Lower leg skin (tissue), 3 donors: ENCODE measurements at regions not wholly inside any gene's neighbourhood (a gene's known extent, or its start where the extent isn't known, plus 50 kb on each side); places are given as distances from the start of the nearest gene placed in this dataset.

Source experiments
- POLR2A ChIP-seq, 2 donors: fragments of 450-650 bp; IDR thresholded peaks; one replicate each; pipeline ENCODE4 v1.6.1; 2016 to 2017; ENCODE audit warnings: antibody characterized with exemption in 2 of 2, mild to moderate bottlenecking in 1 of 2, moderate library complexity in 1 of 2
- TF ChIP-seq, protein P1 (sequence below), 3 donors: fragments of 450-650 bp; IDR thresholded peaks; one replicate each; pipeline ENCODE4 v1.5.1; 2016; ENCODE audit warnings: antibody characterized with exemption in 3 of 3, mild to moderate bottlenecking in 3 of 3, moderate library complexity in 2 of 3

DNA sequence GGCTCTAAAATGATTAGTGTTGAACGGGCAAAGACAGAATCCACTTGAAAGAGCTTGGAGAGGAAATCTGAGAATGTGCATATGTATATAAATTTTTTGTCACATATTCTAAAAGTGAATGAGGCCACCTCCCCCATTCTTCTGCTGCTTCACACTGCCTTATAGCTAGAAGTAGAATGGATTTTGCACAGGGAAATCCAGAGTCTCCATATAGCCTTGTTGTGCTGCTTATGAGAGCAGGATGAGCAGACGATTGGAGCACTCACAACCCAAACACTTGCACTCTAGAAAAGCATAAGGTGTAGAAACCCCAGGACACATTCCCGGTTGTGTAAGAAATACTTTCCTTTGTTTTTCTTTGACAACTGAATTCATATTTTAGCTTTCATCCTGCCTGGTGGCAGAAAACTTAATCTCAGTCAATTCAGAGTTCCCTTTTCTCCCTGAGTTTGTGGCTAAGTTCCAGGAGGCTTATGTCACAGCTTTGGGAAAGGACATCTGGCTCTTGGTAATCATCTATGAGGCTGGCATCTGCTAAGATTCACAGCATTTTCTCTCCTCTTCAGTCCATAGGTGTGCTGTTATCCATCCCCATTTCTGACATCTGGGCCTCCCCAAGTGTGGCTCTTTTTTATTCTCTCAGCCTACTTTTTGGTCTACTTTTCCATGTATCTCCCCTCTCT, 188.4 kb upstream of the PFN2 start:
- TF ChIP-seq, protein P1, sequence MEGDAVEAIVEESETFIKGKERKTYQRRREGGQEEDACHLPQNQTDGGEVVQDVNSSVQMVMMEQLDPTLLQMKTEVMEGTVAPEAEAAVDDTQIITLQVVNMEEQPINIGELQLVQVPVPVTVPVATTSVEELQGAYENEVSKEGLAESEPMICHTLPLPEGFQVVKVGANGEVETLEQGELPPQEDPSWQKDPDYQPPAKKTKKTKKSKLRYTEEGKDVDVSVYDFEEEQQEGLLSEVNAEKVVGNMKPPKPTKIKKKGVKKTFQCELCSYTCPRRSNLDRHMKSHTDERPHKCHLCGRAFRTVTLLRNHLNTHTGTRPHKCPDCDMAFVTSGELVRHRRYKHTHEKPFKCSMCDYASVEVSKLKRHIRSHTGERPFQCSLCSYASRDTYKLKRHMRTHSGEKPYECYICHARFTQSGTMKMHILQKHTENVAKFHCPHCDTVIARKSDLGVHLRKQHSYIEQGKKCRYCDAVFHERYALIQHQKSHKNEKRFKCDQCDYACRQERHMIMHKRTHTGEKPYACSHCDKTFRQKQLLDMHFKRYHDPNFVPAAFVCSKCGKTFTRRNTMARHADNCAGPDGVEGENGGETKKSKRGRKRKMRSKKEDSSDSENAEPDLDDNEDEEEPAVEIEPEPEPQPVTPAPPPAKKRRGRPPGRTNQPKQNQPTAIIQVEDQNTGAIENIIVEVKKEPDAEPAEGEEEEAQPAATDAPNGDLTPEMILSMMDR (IDR thresholded peaks at IDR 0.05) = no peak
- TF ChIP-seq POLR2A (IDR thresholded peaks at IDR 0.05) = no peak
